Neural progenitor cell (in vitro differentiated cells): ENCODE measurements at regions not wholly inside any gene's neighbourhood (a gene's known extent, or its start where the extent isn't known, plus 50 kb on each side); places are given as distances from the start of the nearest gene placed in this dataset.

Experiments used
- DNase-seq: peaks from one replicate; pipeline ENCODE4 v3.0.0-alpha.2; 2016; ENCODE audit warnings: low spot score
- H2AFZ ChIP-seq: fragments of 200-600 bp; sonication (generic); replicated peaks from 2 replicates; pipeline ENCODE4 v1.6.1; 2016; ENCODE audit warnings: antibody characterized with exemption
- H3F3A ChIP-seq: fragments of 200-600 bp; sonication (generic); 2 replicates; pipeline ENCODE4 v1.6.1; 2016; ENCODE audit warnings: antibody characterized with exemption, low read depth
- H3K27ac ChIP-seq: fragments of 200-600 bp; sonication (generic); 2 replicates; pipeline ENCODE4 v1.5.1; 2016; ENCODE audit warnings: mild to moderate bottlenecking
- H3K27me3 ChIP-seq: fragments of 200-600 bp; sonication (generic); 2 replicates; pipeline ENCODE4 v1.6.1; 2016; ENCODE audit warnings: mild to moderate bottlenecking, moderate library complexity
- H3K36me3 ChIP-seq: fragments of 200-600 bp; sonication (generic); 2 replicates; pipeline ENCODE4 v1.5.1; 2016
- H3K4me1 ChIP-seq: fragments of 200-600 bp; sonication (generic); 2 replicates; pipeline ENCODE4 v1.6.1; 2016; ENCODE audit warnings: mixed run types
- H3K4me2 ChIP-seq: fragments of 200-600 bp; sonication (generic); 2 replicates; pipeline ENCODE4 v1.6.1; 2016
- H3K4me3 ChIP-seq: fragments of 200-600 bp; sonication (generic); 2 replicates; pipeline ENCODE4 v1.5.1; 2016
- H3K79me2 ChIP-seq: fragments of 200-600 bp; sonication (generic); 2 replicates; pipeline ENCODE4 v1.6.1; 2016; ENCODE audit warnings: low read depth
- H3K9ac ChIP-seq: fragments of 200-600 bp; sonication (generic); 2 replicates; pipeline ENCODE4 v1.6.1; 2016
- H3K9me3 ChIP-seq: fragments of 200-600 bp; sonication (generic); 2 replicates; pipeline ENCODE4 v1.5.1; 2016; ENCODE audit warnings: low read depth
- H4K20me1 ChIP-seq: fragments of 200-600 bp; sonication (generic); 2 replicates; pipeline ENCODE4 v1.6.1; 2016; ENCODE audit warnings: low read depth
- H3K27ac Mint-ChIP-seq: 3 replicates; pipeline ENCODE4 v1.8.0; 2021; ENCODE audit warnings: mixed read lengths
- H3K27me3 Mint-ChIP-seq: 2 replicates; pipeline ENCODE4 v1.8.0; 2022; ENCODE audit warnings: low read depth, mild to moderate bottlenecking, inconsistent platforms, moderate library complexity, mixed read lengths; ENCODE audit not compliant: insufficient read depth
- H3K36me3 Mint-ChIP-seq: 3 replicates; pipeline ENCODE4 v1.8.0; 2021; ENCODE audit warnings: mixed read lengths
- H3K4me1 Mint-ChIP-seq: 3 replicates; pipeline ENCODE4 v1.8.0; 2021; ENCODE audit warnings: mixed read lengths
- H3K4me3 Mint-ChIP-seq: 3 replicates; pipeline ENCODE4 v1.8.0; 2021; ENCODE audit warnings: mild to moderate bottlenecking, moderate library complexity, mixed read lengths
- H3K9me3 Mint-ChIP-seq: 3 replicates; pipeline ENCODE4 v1.8.0; 2020; ENCODE audit warnings: mixed read lengths
- CTCF ChIP-seq: fragments of 200-600 bp; sonication (generic); IDR thresholded peaks from 2 replicates; pipeline ENCODE4 v1.5.1; 2017; ENCODE audit warnings: antibody characterized with exemption, mild to moderate bottlenecking
- EZH2 ChIP-seq: fragments of 200-600 bp; sonication (generic); IDR thresholded peaks from 2 replicates; pipeline ENCODE4 v1.6.1; 2017; ENCODE audit warnings: antibody characterized with exemption, mild to moderate bottlenecking, moderate library complexity
- EZH2phosphoT487 ChIP-seq: fragments of 200-600 bp; sonication (generic); IDR thresholded peaks from 2 replicates; pipeline ENCODE4 v1.6.1; 2017; ENCODE audit warnings: antibody characterized with exemption

- Histone ChIP-seq H3K27ac (no peak overlapping the region), H3K27me3 (no peaks in the 10 kb centered on the region), H2AFZ (no peak overlapping the region), H3F3A (no peaks in the 10 kb centered on the region), H3K9ac (no peak overlapping the region), H3K9me3 (no peaks in the 10 kb centered on the region), H3K4me2 (no peak overlapping the region), H3K4me1 (no peaks in the 10 kb centered on the region), H3K4me3 (no peak overlapping the region), H3K79me2 (no peaks in the 10 kb centered on the region), H3K36me3 (no peaks in the 10 kb centered on the region), H4K20me1 (no peaks in the 10 kb centered on the region)
- peaks cover 2% of the 10 kb centered on the region for H3K9me3 Mint-ChIP-seq
- no peak overlapping the region for H3K4me3 Mint-ChIP-seq
- no peak for DNase-seq
- no peaks in the 10 kb centered on the region for H3K4me1 Mint-ChIP-seq
- H3K36me3 Mint-ChIP-seq, result peaks cover 1% of the 10 kb centered on the region
- peaks cover 2% of the 10 kb centered on the region for H3K27me3 Mint-ChIP-seq
- TF ChIP-seq CTCF (no peak), EZH2 (no peak), EZH2phosphoT487 (no peak)
- no peak overlapping the region for H3K27ac Mint-ChIP-seq
Measured at GRCh38 chr3:175957427-175957826, 1098.3 kb downstream of the NAALADL2 start.

GRCh38 chr3:175956964-175957363, 1097.8 kb downstream of the NAALADL2 start:
- Histone ChIP-seq H3K27ac (no peak overlapping the region), H3K9me3 (no peaks in the 10 kb centered on the region), H3K4me3 (no peak overlapping the region), H3K27me3 (no peaks in the 10 kb centered on the region), H3K4me2 (no peak overlapping the region), H3K79me2 (no peaks in the 10 kb centered on the region), H3K36me3 (no peaks in the 10 kb centered on the region), H3K4me1 (no peaks in the 10 kb centered on the region), H3F3A (no peaks in the 10 kb centered on the region), H2AFZ (no peak overlapping the region), H3K9ac (no peak overlapping the region), H4K20me1 (no peaks in the 10 kb centered on the region)
- Mint-ChIP-seq H3K9me3 (peaks cover 2% of the 10 kb centered on the region), H3K27me3 (peaks cover 2% of the 10 kb centered on the region), H3K4me1 (no peaks in the 10 kb centered on the region), H3K36me3 (peaks cover 1% of the 10 kb centered on the region), H3K4me3 (no peak overlapping the region), H3K27ac (no peak overlapping the region)
- TF ChIP-seq CTCF (peak; percentile 50), EZH2 (no peak)
- DNase-seq, result peak; percentile 10

DNA sequence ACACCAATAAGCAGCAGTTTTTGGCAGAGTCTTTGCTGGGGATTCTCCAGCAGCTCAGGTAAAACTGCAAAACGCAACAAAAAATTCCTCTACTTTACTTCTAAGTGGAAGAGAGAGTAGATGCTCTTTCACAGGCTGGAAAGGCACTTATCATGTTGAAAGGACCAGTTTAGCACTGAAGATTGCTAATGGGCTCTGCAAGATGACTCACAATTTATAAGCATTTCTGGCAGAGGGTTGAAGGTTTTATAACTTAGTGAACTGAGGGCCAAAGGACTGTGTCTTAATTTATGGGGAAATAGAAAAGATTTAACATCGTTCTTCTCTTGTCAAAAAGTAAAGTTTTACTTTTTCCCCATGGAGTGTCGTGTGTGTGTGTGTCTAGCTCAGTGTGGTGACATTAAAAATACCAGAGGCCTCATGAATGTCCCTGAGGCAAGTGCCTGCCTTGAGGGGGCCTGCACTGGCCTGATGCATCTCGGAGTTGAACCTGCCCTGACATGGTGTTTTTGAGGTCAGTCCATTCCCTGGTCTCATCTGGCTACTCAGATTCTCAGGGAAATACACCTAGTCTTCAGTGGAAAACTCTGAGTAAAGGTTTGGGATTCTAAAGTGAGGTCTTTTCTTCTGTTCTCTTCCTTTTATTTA, 1092.0 kb downstream of the NAALADL2 start:
- no peak for DNase-seq
- Mint-ChIP-seq H3K27me3 (peaks cover 2% of the 10 kb centered on the region), H3K9me3 (peaks cover 6% of the 10 kb centered on the region), H3K27ac (no peak overlapping the region), H3K4me1 (no peaks in the 10 kb centered on the region), H3K36me3 (peaks cover 1% of the 10 kb centered on the region), H3K4me3 (no peak overlapping the region)
- Histone ChIP-seq H3K9me3 (no peaks in the 10 kb centered on the region), H3K27me3 (no peaks in the 10 kb centered on the region), H3K4me1 (no peaks in the 10 kb centered on the region), H3K9ac (no peak overlapping the region), H3K4me3 (no peak overlapping the region), H3K27ac (no peak overlapping the region), H3K36me3 (no peaks in the 10 kb centered on the region), H3F3A (no peaks in the 10 kb centered on the region), H2AFZ (peak overlapping the region; percentile 71), H3K79me2 (no peaks in the 10 kb centered on the region), H4K20me1 (no peaks in the 10 kb centered on the region), H3K4me2 (no peak overlapping the region)
- TF ChIP-seq EZH2 (no peak), CTCF (no peak)
